Keratinocyte (primary cell): ENCODE measurements at regions not wholly inside any gene's neighbourhood (a gene's known extent, or its start where the extent isn't known, plus 50 kb on each side); places are given as distances from the start of the nearest gene placed in this dataset.

Experiments
- DNase-seq: peaks from one replicate; pipeline ENCODE4 v3.0.0-alpha.2; 2011; ENCODE audit warnings: low read depth, missing footprints, low spot score
- FAIRE-seq: peaks from 2 replicates; lab custom pipeline; 2011; peaks lifted over from hg19 to GRCh38; lab: Jason Lieb, UNC
- H2AFZ ChIP-seq: 2 replicates; pipeline ENCODE4 v1.6.0; 2012; ENCODE audit warnings: low read length, control low read depth, inconsistent platforms; ENCODE audit not compliant: control insufficient read depth
- H3K27ac ChIP-seq: 2 replicates; pipeline ENCODE4 v1.5.1; 2011; ENCODE audit warnings: low read length; ENCODE audit not compliant: control insufficient read depth, insufficient read depth
- H3K27me3 ChIP-seq: 3 replicates; pipeline ENCODE4 v1.6.0; 2011; ENCODE audit warnings: low read length; ENCODE audit not compliant: control insufficient read depth, insufficient read depth; ENCODE audit errors: extremely low read depth
- H3K36me3 ChIP-seq, 2 experiments: 2 replicates in 1 of 2; 3 replicates in 1 of 2; pipeline ENCODE4 v1.5.1; 2011; ENCODE audit warnings: low read length in 2 of 2, mild to moderate bottlenecking in 1 of 2; ENCODE audit not compliant: control insufficient read depth in 2 of 2, insufficient read depth in 2 of 2; ENCODE audit errors: extremely low read depth in 1 of 2
- H3K4me1 ChIP-seq: 3 replicates; pipeline ENCODE4 v1.5.1; 2011; ENCODE audit warnings: low read length; ENCODE audit not compliant: control insufficient read depth, insufficient read depth; ENCODE audit errors: extremely low read depth
- H3K4me2 ChIP-seq: 3 replicates; pipeline ENCODE4 v1.6.0; 2011; ENCODE audit warnings: low read depth, low read length; ENCODE audit not compliant: control insufficient read depth, insufficient read depth; ENCODE audit errors: extremely low read depth
- H3K4me3 ChIP-seq, 3 experiments: fragments of 200-600 bp in 1 of 3; sonication (generic) in 1 of 3; 2 replicates in 2 of 3; 3 replicates in 1 of 3; pipeline ENCODE4 v1.5.1; 2011 to 2016; ENCODE audit warnings: low read length in 3 of 3, mild to moderate bottlenecking in 3 of 3, control low read depth in 2 of 3, inconsistent platforms in 1 of 3, low read depth in 1 of 3, mixed read lengths in 1 of 3, mixed run types in 1 of 3, moderate library complexity in 1 of 3; ENCODE audit not compliant: control insufficient read depth in 2 of 3, insufficient read depth in 2 of 3; ENCODE audit errors: extremely low read depth in 1 of 3
- H3K79me2 ChIP-seq: 2 replicates; pipeline ENCODE4 v1.6.0; 2012; ENCODE audit warnings: low read length; ENCODE audit not compliant: control insufficient read depth, insufficient read depth
- H3K9ac ChIP-seq: 3 replicates; pipeline ENCODE4 v1.6.0; 2011; ENCODE audit warnings: low read length; ENCODE audit not compliant: control insufficient read depth, insufficient read depth; ENCODE audit errors: extremely low read depth
- H3K9me1 ChIP-seq: 3 replicates; pipeline ENCODE4 v1.6.0; 2011; ENCODE audit warnings: low read length; ENCODE audit not compliant: control insufficient read depth, insufficient read depth; ENCODE audit errors: extremely low read depth
- H3K9me3 ChIP-seq: 2 replicates; pipeline ENCODE4 v1.5.1; 2012; ENCODE audit warnings: low read depth, low read length; ENCODE audit not compliant: control insufficient read depth
- H4K20me1 ChIP-seq: 3 replicates; pipeline ENCODE4 v1.6.0; 2011; ENCODE audit warnings: low read length; ENCODE audit not compliant: control insufficient read depth, insufficient read depth; ENCODE audit errors: extremely low read depth
- CTCF ChIP-seq, 3 experiments: IDR thresholded peaks in 1 of 3; conservative IDR thresholded peaks in 1 of 3; optimal IDR thresholded peaks in 1 of 3; 2 replicates in 2 of 3; 3 replicates in 1 of 3; pipeline versions ENCODE3 to v1.5.1; 2011; ENCODE audit warnings: low read length in 3 of 3, mild to moderate bottlenecking in 3 of 3, moderate library complexity in 2 of 3, control low read depth in 1 of 3, inconsistent platforms in 1 of 3; ENCODE audit not compliant: insufficient read depth in 2 of 3; ENCODE audit errors: extremely low read depth in 1 of 3
- EZH2 ChIP-seq: IDR thresholded peaks from one replicate; pipeline ENCODE4 v1.6.1; 2012; ENCODE audit warnings: inconsistent platforms, mild to moderate bottlenecking, low read length, moderate library complexity
- dilution Hi-C: fragments of 300-500 bp; cut with MboI; formaldehyde crosslinking; loops from one replicate; pipeline ENCODE4 v1.7.0; 2020; ENCODE audit warnings: low sequenced_read_pairs; ENCODE audit not compliant: extremely low pct_ligation_motif_present

- no peaks in the 10 kb centered on the region for H4K20me1 ChIP-seq
- DNase-seq (no peak), FAIRE-seq (no peak)
- no peaks in the 10 kb centered on the region for H3K9me3 ChIP-seq
- H3K27me3 ChIP-seq: no peaks in the 10 kb centered on the region
- H3K4me1 ChIP-seq: no peaks in the 10 kb centered on the region
- H3K36me3 ChIP-seq: no peaks in the 10 kb centered on the region
- no peaks in the 10 kb centered on the region for H3K9me1 ChIP-seq
- TF ChIP-seq EZH2: no peak
- TF ChIP-seq CTCF (optimal IDR thresholded peaks at IDR 0.05 in 1 of 3, IDR thresholded peaks at IDR 0.05 in 1 of 3, conservative IDR thresholded peaks at IDR 0.05 in 1 of 3; ENCODE audit: extremely low read depth in 1 of 3, insufficient read depth in 2 of 3, low read length in 3 of 3): peak in 1 of 3 experiments; percentile 47
- H2AFZ ChIP-seq: no peak overlapping the region
- no peak overlapping the region for H3K9ac ChIP-seq
- no peaks in the 10 kb centered on the region for H3K79me2 ChIP-seq
- H3K4me3 ChIP-seq: no peak overlapping the region
- H3K4me2 ChIP-seq: no peak overlapping the region
- no peak overlapping the region for H3K27ac ChIP-seq
- dilution Hi-C loops: no loop called here
Observed at GRCh38 chr4:34953145-34953799, 1291.0 kb downstream of the ARAP2 start.

GRCh38 chr4:34964613-34965012 lies 1279.7 kb downstream of the ARAP2 start:
- FAIRE-seq (no peak), DNase-seq (no peak)
- H3K4me2 ChIP-seq: no peak overlapping the region
- H3K27ac ChIP-seq: no peak overlapping the region
- H3K4me3 ChIP-seq: no peak overlapping the region
- TF ChIP-seq CTCF (optimal IDR thresholded peaks at IDR 0.05 in 1 of 3, IDR thresholded peaks at IDR 0.05 in 1 of 3, conservative IDR thresholded peaks at IDR 0.05 in 1 of 3; ENCODE audit: extremely low read depth in 1 of 3, insufficient read depth in 2 of 3, low read length in 3 of 3): no peak
- H3K9me1 ChIP-seq: no peaks in the 10 kb centered on the region
- H3K4me1 ChIP-seq: no peaks in the 10 kb centered on the region
- no peaks in the 10 kb centered on the region for H3K36me3 ChIP-seq
- H3K27me3 ChIP-seq: no peaks in the 10 kb centered on the region
- H4K20me1 ChIP-seq: no peaks in the 10 kb centered on the region
- H3K9ac ChIP-seq: no peak overlapping the region
- no peaks in the 10 kb centered on the region for H3K9me3 ChIP-seq
- no peak overlapping the region for H2AFZ ChIP-seq
- H3K79me2 ChIP-seq: no peaks in the 10 kb centered on the region
- dilution Hi-C loops: no loop called here
